ENCODE measurements at regions not wholly inside any gene's neighbourhood (a gene's known extent, or its start where the extent isn't known, plus 50 kb on each side); places are given as distances from the start of the nearest gene placed in this dataset.

- DNase-seq (ENCODE audit: low spot score) = no peak
Measured at GRCh38 chr11:91231226-91231625, 993.4 kb upstream of the FAT3 start.

- DNase-seq (ENCODE audit: low spot score) = no peak
Measured at GRCh38 chr11:91230647-91231046, 994.0 kb upstream of the FAT3 start.

GRCh38 chr11:91222830-91223229, 1000.0 kb upstream of the CHORDC1 start:
- DNase-seq (ENCODE audit: low spot score) = no peak

GRCh38 chr11:91220476-91221202, 997.8 kb upstream of the CHORDC1 start:
- DNase-seq (ENCODE audit: low spot score) = no peak

GRCh38 chr11:91219535-91219934, 996.7 kb upstream of the CHORDC1 start:
- DNase-seq (ENCODE audit: low spot score) = no peak

GRCh38 chr11:91209751-91210150, 986.9 kb upstream of the CHORDC1 start:
- no peak for DNase-seq (ENCODE audit: low spot score)

GRCh38 chr11:91209306-91209705, 986.5 kb upstream of the CHORDC1 start:
- DNase-seq (ENCODE audit: low spot score) = no peak

- DNase-seq (ENCODE audit: low spot score) = no peak
Measured at GRCh38 chr11:91199866-91200265, 977.0 kb upstream of the CHORDC1 start.

- DNase-seq (ENCODE audit: low spot score) = no peak
Measured at GRCh38 chr11:91194546-91194945, 971.7 kb upstream of the CHORDC1 start.

GRCh38 chr11:91188484-91188883, 965.6 kb upstream of the CHORDC1 start:
- DNase-seq (ENCODE audit: low spot score) = no peak

GRCh38 chr11:91187314-91187713, 964.5 kb upstream of the CHORDC1 start:
- DNase-seq (ENCODE audit: low spot score) = no peak

GRCh38 chr11:91178366-91178765, 955.5 kb upstream of the CHORDC1 start:
- DNase-seq (ENCODE audit: low spot score) = no peak

GRCh38 chr11:91174734-91175133, 951.9 kb upstream of the CHORDC1 start:
- no peak for DNase-seq (ENCODE audit: low spot score)

GRCh38 chr11:91174193-91174592, 951.3 kb upstream of the CHORDC1 start:
- DNase-seq (ENCODE audit: low spot score) = peak; percentile 7

GRCh38 chr11:91173701-91174100, 950.9 kb upstream of the CHORDC1 start:
- no peak for DNase-seq (ENCODE audit: low spot score)

GRCh38 chr11:91170711-91171110, 947.9 kb upstream of the CHORDC1 start:
- no peak for DNase-seq (ENCODE audit: low spot score)

GRCh38 chr11:91164452-91164822, 941.6 kb upstream of the CHORDC1 start:
- no peak for DNase-seq (ENCODE audit: low spot score)

- peak; percentile 13 for DNase-seq (ENCODE audit: low spot score)
Measured at GRCh38 chr11:91163619-91164451, 941.0 kb upstream of the CHORDC1 start.

- no peak for DNase-seq (ENCODE audit: low spot score)
Measured at GRCh38 chr11:91160661-91161060, 937.8 kb upstream of the CHORDC1 start.

- no peak for DNase-seq (ENCODE audit: low spot score)
Measured at GRCh38 chr11:91158891-91159537, 936.2 kb upstream of the CHORDC1 start.

- DNase-seq (ENCODE audit: low spot score) = no peak
Measured at GRCh38 chr11:91158297-91158696, 935.4 kb upstream of the CHORDC1 start.

GRCh38 chr11:91156041-91156440, 933.2 kb upstream of the CHORDC1 start:
- peak; percentile 7 for DNase-seq (ENCODE audit: low spot score)

GRCh38 chr11:91147885-91148284, 925.0 kb upstream of the CHORDC1 start:
- no peak for DNase-seq (ENCODE audit: low spot score)
